ENCODE measurements at regions not wholly inside any gene's neighbourhood (a gene's known extent, or its start where the extent isn't known, plus 50 kb on each side); places are given as distances from the start of the nearest gene placed in this dataset.

DNA sequence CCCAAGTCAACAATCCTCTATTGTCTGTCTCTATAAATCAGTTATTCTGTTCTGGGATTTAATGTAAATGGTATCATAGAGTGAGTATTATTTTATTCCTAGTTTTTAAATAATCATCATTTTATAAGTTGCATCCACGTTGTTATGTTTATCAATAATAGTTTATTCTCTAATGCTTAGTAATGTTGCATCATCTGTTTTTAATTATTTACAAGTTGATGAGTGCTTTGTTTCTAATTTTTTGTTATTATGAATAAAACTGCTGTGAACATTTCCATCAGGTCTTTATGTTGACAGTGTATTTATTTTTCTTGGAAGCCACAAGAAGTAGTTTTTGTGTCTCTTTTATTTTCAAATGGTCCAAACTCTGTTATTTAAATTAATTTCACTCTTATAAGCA is 1201.2 kb upstream of the CDH6 start:
- H3K27ac ChIP-seq, result no peak overlapping the region
- 41 to 62% (median 57%) methylated on average over 1 of the region's 1 CpG for WGBS, 3 donors
- DNase-seq, result no peak

DNA sequence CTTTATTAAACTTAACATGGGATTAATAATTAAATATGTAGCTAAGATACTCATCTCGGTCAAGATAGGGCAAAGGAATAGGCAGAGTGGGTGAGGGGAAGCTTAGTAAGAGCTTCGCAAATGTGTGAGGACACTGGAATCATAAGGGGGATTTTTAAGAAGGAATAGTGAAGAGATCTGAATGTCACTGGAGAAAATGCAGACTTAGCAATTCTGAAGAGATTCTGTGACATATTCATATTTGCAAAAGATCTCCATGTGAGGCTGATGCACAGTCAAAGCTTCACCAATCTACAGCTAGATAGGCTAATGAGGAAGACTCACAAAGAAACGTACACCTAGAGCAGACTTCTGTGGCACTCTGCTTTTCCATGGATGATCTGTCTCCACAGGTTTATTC is 1202.8 kb upstream of the CDH6 start:
- WGBS, 3 donors, result 70 to 76% (median 75%) methylated on average over 3 of the region's 3 CpGs

More for the DNA sequence above, 1201.2 kb upstream of the CDH6 start:
- Histone ChIP-seq H3K9me3 (no peaks in the 10 kb centered on the region), H3K36me3 (no peaks in the 10 kb centered on the region), H3K4me3 (no peak overlapping the region), H3K27me3 (no peaks in the 10 kb centered on the region), H3K4me1 (ENCODE audit: insufficient read depth) (no peaks in the 10 kb centered on the region)
- intact Hi-C loops (cut with DNase I), result no loop called here
- TF ChIP-seq, protein P1, sequence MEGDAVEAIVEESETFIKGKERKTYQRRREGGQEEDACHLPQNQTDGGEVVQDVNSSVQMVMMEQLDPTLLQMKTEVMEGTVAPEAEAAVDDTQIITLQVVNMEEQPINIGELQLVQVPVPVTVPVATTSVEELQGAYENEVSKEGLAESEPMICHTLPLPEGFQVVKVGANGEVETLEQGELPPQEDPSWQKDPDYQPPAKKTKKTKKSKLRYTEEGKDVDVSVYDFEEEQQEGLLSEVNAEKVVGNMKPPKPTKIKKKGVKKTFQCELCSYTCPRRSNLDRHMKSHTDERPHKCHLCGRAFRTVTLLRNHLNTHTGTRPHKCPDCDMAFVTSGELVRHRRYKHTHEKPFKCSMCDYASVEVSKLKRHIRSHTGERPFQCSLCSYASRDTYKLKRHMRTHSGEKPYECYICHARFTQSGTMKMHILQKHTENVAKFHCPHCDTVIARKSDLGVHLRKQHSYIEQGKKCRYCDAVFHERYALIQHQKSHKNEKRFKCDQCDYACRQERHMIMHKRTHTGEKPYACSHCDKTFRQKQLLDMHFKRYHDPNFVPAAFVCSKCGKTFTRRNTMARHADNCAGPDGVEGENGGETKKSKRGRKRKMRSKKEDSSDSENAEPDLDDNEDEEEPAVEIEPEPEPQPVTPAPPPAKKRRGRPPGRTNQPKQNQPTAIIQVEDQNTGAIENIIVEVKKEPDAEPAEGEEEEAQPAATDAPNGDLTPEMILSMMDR (IDR thresholded peaks at IDR 0.05), result no peak
- TF ChIP-seq EP300 (IDR thresholded peaks at IDR 0.05), result no peak
- no peak for TF ChIP-seq POLR2A (IDR thresholded peaks at IDR 0.05)

DNA sequence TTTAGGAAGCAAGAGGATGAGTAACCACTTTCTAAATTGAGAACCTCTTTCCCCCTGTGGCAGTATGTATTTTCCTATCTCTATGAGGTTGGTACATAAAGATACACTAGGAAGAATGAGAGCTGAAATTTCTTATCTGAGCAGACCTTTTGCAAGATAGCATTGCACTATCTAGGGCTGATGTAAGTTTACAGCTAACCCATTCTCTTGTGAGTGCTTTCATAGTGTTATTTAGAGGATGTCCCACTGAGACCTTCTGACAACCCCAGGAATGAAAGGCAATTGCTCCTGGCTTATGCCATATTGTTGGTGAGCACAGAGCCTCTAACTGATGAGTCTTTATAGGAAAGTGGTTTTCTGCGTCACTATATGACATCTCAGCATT is 1209.3 kb upstream of the CDH6 start:
- intact Hi-C loops (cut with DNase I), result no loop called here
- 81 to 92% (median 85%) methylated on average over 1 of the region's 1 CpG for WGBS, 3 donors
- H3K36me3 ChIP-seq, result no peaks in the 10 kb centered on the region
- no peaks in the 10 kb centered on the region for H3K9me3 ChIP-seq
- H3K27me3 ChIP-seq, result no peaks in the 10 kb centered on the region
- TF ChIP-seq POLR2A (IDR thresholded peaks at IDR 0.05) (no peak), EP300 (IDR thresholded peaks at IDR 0.05) (no peak)
- TF ChIP-seq, protein P1 (IDR thresholded peaks at IDR 0.05), result no peak
- H3K27ac ChIP-seq, result no peak overlapping the region
- no peak for DNase-seq
- no peaks in the 10 kb centered on the region for H3K4me1 ChIP-seq (ENCODE audit: insufficient read depth)
- H3K4me3 ChIP-seq, result no peak overlapping the region

More for the DNA sequence above, 1202.8 kb upstream of the CDH6 start:
- intact Hi-C loops (cut with DNase I), result no loop called here
- Histone ChIP-seq H3K36me3 (no peaks in the 10 kb centered on the region), H3K4me1 (ENCODE audit: insufficient read depth) (no peaks in the 10 kb centered on the region), H3K27ac (no peak overlapping the region), H3K4me3 (no peak overlapping the region), H3K9me3 (no peaks in the 10 kb centered on the region), H3K27me3 (no peaks in the 10 kb centered on the region)
- TF ChIP-seq POLR2A (IDR thresholded peaks at IDR 0.05), result no peak
- TF ChIP-seq, protein P1 (IDR thresholded peaks at IDR 0.05), result no peak
- TF ChIP-seq EP300 (IDR thresholded peaks at IDR 0.05), result no peak
- no peak for DNase-seq

DNA sequence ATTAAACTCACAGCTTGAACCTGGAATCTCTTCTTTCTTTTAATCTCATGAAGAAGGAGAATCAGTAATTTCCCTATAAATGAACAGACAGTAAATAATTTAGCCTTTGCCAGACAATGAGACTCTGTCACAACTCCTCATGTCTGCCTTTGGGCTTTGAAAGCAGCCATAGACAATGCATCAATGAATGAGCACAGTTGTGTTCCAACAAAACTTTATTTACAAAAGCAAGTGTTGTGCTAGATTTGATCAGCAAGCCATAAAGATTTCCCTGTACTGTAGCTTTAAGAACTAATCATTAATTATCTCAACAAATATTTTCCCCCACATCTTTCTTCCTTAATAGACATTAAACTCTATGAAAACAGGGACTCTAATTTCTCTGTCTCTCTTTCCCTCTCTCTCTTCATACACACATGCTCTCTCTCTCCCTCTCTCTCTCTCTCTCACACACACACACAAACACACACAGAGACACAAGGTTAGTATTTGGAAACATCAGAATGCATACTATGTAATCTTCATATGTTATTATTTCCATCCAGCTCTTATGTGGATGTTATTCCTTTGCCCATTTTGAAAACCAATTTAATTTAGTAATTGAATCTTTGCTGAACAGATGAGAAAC is 1209.8 kb upstream of the CDH6 start:
- H3K27me3 ChIP-seq, result no peaks in the 10 kb centered on the region
- TF ChIP-seq EP300 (IDR thresholded peaks at IDR 0.05) (no peak), POLR2A (IDR thresholded peaks at IDR 0.05) (no peak)
- TF ChIP-seq, protein P1 (IDR thresholded peaks at IDR 0.05), result no peak
- H3K36me3 ChIP-seq, result no peaks in the 10 kb centered on the region
- intact Hi-C loops (cut with DNase I), result no loop called here
- H3K27ac ChIP-seq, result no peak overlapping the region
- H3K4me1 ChIP-seq (ENCODE audit: insufficient read depth), result no peaks in the 10 kb centered on the region
- DNase-seq, result no peak
- no peak overlapping the region for H3K4me3 ChIP-seq
- no peaks in the 10 kb centered on the region for H3K9me3 ChIP-seq

Measured in ovary (tissue), 7 donors.